ENCODE measurements at regions not wholly inside any gene's neighbourhood (a gene's known extent, or its start where the extent isn't known, plus 50 kb on each side); places are given as distances from the start of the nearest gene placed in this dataset.
"Not testable (repeated sequence)": the region's sequence is repeated elsewhere in the genome, so short reads cannot be mapped to it uniquely, and the experiment has no call there.

DNA sequence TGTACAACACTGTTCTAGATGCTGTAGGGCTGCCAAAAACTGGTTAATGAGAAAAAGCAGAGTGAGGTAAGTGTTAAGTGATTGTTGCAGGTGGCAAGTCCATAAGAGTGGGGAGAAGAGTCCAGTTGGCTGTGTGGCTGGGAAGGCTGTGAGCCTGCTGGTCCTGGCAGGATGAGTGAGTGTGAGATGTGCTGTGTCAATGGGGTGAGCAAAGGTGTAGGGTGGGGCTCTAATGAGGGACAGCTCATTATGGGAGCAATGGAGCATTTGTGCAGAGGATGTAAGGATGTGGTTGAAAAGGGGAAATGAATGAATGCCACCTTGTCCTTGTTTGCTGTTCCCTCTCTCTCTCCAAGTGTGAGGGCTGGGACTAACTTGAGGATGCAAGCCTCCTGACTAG is 145.3 kb upstream of the ROPN1 start:
- no peak for DNase-seq (ENCODE audit: low read depth, low spot score)

- DNase-seq (ENCODE audit: low read depth, low spot score), result no peak
Measured at GRCh38 chr3:124138148-124138547, 146.2 kb upstream of the ROPN1 start.

- DNase-seq (ENCODE audit: low read depth, low spot score), result no peak
Measured at GRCh38 chr3:124140746-124141145, 148.8 kb upstream of the ROPN1 start.

GRCh38 chr3:124142389-124142970 is 150.6 kb upstream of the ROPN1 start:
- DNase-seq (ENCODE audit: low read depth, low spot score), result no peak

DNA sequence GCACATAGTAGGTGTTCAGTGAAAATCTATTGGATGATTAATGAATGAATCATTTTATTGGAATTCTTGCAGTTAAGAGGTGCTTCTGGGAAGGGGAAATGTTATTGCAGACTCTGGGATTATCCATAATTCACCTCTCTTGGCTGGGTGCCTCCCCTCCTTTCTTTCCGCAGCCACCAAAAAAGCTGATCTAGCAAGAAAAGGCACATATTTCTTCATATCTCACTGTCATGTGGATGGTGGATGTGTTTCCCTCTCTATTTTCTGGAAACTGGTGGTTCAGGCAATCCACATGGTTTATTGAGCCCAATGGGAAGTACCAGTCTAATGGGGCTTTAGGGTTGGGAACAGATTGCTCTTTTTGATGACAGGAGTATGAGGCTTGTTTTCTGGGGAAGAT is 151.1 kb upstream of the ROPN1 start:
- DNase-seq (ENCODE audit: low read depth, low spot score), result no peak

DNA sequence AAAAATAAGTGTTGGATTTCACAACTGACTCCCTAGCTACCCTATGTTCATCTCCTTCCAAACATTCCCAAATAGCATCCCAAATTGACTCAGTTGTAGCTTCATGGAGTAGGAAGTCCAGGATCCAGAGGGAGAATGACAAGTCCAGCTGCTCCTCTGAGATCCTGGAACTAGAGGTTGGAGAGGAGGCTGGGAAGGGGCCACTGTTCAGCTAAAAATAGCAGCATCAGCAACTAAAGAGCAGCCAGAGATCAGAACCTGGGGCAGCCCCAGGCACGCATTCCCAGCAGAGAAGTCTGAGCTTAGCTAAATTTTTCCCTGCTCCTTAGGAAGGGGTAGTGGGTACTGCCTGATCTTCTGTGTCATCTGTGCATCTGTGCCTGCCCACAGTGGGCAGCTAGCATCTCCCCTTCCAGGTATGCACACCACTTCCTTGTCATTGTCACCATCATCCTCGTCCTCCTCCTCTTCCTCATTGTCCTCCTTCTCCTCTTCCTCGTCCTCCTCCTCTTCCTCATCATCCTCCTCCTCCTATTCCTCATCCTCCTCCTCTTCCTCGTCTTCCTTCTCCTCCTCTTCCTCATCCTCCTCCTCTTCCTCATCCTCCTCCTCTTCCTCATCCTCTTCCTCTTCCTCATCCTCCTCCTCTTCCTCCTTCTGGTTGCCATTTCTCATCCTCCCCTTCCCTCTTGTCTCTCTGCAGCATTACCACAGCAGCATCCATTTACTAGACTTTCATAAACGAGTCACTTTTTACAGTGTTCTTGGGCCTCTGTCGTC is 152.3 kb upstream of the ROPN1 start:
- DNase-seq (ENCODE audit: low read depth, low spot score), result no peak

DNA sequence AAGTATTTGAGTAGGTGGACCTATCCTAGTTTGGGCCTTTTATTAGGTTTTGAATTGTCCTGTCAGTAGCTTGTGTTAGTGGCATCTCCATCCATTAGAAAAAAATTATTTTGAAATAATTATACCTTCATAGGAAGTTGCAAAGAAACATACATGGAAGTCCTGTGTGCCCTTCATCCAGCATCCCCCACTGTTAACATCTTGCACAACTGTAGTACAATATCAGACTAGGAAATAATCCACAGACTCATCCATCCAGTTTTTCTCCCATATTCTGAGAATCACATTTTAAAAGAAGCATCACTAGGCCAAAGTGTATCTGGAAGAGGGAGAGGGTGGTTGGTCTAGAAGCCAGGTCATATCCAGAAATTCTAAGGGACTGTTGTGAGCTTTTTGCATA is 155.5 kb upstream of the ROPN1 start:
- no peak for DNase-seq (ENCODE audit: low read depth, low spot score)

- no peak for DNase-seq (ENCODE audit: low read depth, low spot score)
Measured at GRCh38 chr3:124147946-124148345, 156.0 kb upstream of the ROPN1 start.

GRCh38 chr3:124149081-124149480 is 157.2 kb upstream of the ROPN1 start:
- DNase-seq (ENCODE audit: low read depth, low spot score), result no peak

- no peak for DNase-seq (ENCODE audit: low read depth, low spot score)
Measured at GRCh38 chr3:124149771-124150170, 157.8 kb upstream of the ROPN1 start.

DNA sequence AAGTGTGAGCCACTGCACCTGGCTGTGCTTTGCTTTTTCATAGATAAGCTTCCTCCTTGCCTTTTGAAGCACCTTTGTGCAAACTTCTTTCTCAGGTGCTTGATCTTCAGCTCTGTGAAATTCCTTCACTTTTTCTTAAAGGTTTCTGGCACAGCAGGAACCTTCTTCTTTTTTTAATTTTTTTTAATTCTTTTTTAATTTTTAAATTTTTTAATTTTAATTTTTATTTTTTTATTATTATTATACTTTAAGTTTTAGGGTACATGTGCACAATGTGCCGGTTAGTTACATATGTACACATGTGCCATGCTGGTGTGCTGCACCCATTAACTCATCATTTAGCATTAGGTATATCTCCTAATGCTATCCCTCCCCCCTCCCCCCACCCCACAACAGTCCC is 161.0 kb upstream of the ROPN1 start:
- not testable (repeated sequence) for DNase-seq (ENCODE audit: low read depth, low spot score)

GRCh38 chr3:124156866-124157712 is 165.2 kb upstream of the ROPN1 start:
- DNase-seq (ENCODE audit: low read depth, low spot score), result no peak

GRCh38 chr3:124157748-124158147 is 165.8 kb upstream of the ROPN1 start:
- DNase-seq (ENCODE audit: low read depth, low spot score), result no peak

- DNase-seq (ENCODE audit: low read depth, low spot score), result no peak
Measured at GRCh38 chr3:124158168-124158881, 166.4 kb upstream of the ROPN1 start.

GRCh38 chr3:124161448-124161847 is 169.5 kb upstream of the ROPN1 start:
- no peak for DNase-seq (ENCODE audit: low read depth, low spot score)

DNA sequence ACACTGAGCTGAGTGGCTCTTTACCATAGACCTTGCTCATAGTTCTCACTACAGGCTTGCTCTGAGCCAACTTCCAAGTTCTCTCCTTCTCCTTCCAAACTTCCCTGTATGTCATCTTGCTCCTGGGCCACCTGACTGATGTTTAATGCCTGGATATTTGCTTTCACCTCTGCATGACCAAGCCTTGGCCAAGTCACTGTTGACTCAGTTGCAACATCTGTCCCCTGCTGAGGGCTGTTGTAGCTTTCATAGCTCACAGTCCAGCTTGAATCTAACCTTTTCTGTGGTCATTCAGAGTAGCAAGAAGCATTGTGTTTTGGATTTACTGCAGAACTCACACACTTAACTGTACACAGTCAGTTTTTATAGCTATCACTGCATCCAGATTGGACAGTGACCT is 171.8 kb upstream of the ROPN1 start:
- DNase-seq (ENCODE audit: low read depth, low spot score), result no peak

DNA sequence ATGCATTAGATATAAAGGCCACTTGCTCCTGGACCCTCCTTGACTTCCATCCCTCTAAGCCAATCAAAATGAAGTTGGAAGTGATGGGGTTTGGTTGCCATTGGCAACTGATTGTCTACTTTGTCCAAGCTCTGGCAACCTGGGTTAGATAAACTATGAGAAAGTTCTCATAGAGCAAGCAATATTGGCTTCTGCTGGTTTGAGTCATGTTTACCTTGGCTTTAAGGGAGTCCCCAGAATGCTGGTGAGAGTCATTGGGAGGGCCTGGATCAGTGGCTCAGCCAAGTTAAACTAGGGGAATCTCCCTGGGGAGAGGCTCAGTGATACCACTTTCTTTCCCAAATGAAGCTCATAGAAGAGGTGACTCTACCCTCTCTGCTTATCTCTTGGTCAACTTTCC is 176.3 kb upstream of the ROPN1 start:
- no peak for DNase-seq (ENCODE audit: low read depth, low spot score)

- DNase-seq (ENCODE audit: low read depth, low spot score), result no peak
Measured at GRCh38 chr3:124172283-124172682, 180.4 kb upstream of the ROPN1 start.

GRCh38 chr3:124172816-124173215 is 180.9 kb upstream of the ROPN1 start:
- DNase-seq (ENCODE audit: low read depth, low spot score), result no peak

- DNase-seq (ENCODE audit: low read depth, low spot score), result no peak
Measured at GRCh38 chr3:124174476-124174875, 182.6 kb upstream of the ROPN1 start.

DNA sequence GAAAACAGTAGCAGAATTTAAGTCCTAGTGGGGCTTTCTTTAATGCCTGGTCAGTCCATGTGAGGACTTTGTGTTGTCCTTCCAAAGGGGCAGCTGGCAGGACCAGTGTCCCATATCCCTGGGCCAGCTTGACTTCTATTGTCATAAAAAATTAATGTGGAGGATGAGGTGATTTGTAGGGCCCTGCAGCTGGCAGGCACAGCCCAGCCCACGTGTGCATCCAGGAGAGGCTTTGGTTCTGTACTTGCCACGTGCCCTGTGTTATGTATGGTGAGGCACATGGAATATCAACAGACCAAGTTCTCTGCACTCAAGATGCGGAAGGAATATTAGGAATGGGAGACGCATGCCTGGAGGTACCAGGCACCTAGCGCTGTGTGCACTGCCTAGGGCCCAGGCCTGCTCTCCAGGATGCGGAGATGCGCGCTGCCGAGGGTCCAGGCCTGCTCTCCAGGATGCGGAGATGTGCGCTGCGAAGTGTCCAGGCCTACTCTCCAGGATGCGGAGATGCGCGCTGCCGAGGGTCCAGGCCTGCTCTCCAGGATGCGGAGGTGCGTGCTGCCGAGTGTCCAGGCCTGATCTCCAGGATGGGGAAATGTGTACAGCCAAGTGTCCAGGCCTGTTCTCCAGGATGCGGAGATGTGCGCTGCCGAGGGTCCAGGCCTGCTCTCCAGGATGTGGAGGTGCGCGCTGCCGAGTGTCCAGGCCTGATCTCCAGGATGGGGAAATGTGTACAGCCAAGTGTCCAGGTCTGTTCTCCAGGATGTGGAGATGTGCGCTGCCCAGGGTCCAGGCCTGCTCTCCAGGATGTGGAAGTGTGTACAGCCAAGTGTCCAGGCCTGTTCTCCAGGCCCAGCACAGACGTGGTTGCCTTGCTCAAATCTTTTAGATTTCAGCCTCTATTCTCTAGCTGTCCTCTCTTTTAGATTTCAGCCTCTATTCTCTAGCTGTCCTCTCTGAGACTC is 183.3 kb upstream of the ROPN1 start:
- no peak for DNase-seq (ENCODE audit: low read depth, low spot score)
